Uterus (tissue), 2 donors: ENCODE measurements at regions not wholly inside any gene's neighbourhood (a gene's known extent, or its start where the extent isn't known, plus 50 kb on each side); places are given as distances from the start of the nearest gene placed in this dataset.

Experiments
- POLR2A ChIP-seq, 2 donors: fragments of 450-650 bp; IDR thresholded peaks; one replicate each; pipeline ENCODE4 v1.6.1; 2016; ENCODE audit warnings: antibody characterized with exemption in 2 of 2, mild to moderate bottlenecking in 1 of 2, moderate library complexity in 1 of 2
- TF ChIP-seq, protein P1 (sequence below), 4 experiments: fragments of 200-600 bp in 2 of 4; fragments of 450-650 bp in 2 of 4; sonication (generic) in 2 of 4; IDR thresholded peaks; one replicate each; pipeline ENCODE4 v1.5.1; 2016 to 2019; ENCODE audit warnings: antibody characterized with exemption in 4 of 4, mild to moderate bottlenecking in 2 of 4, moderate library complexity in 1 of 4

DNA sequence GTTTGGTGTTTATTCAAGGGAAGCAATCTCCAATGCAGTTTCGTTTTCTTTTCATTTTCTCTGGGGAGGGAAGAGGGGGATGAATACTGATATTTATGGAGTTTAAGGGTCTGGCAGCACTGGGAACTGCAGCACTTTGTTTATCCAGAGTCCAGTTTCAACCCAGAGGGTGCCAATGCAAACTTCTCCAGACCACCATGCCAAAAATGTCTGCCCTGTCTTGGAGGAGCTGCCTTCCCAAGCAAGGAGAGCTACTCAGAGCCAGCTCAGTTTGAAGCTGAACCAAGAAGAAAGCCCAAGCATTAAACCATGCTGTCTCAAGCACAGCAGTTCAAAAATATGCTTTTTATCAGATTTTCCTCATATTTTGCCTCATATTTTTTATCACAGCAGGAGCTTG lies 589.7 kb downstream of the LMO4 start:
- TF ChIP-seq, protein P1, sequence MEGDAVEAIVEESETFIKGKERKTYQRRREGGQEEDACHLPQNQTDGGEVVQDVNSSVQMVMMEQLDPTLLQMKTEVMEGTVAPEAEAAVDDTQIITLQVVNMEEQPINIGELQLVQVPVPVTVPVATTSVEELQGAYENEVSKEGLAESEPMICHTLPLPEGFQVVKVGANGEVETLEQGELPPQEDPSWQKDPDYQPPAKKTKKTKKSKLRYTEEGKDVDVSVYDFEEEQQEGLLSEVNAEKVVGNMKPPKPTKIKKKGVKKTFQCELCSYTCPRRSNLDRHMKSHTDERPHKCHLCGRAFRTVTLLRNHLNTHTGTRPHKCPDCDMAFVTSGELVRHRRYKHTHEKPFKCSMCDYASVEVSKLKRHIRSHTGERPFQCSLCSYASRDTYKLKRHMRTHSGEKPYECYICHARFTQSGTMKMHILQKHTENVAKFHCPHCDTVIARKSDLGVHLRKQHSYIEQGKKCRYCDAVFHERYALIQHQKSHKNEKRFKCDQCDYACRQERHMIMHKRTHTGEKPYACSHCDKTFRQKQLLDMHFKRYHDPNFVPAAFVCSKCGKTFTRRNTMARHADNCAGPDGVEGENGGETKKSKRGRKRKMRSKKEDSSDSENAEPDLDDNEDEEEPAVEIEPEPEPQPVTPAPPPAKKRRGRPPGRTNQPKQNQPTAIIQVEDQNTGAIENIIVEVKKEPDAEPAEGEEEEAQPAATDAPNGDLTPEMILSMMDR (IDR thresholded peaks at IDR 0.05): no peak
- TF ChIP-seq POLR2A (IDR thresholded peaks at IDR 0.05): no peak
